Vagina (tissue), 2 donors: ENCODE measurements at regions not wholly inside any gene's neighbourhood (a gene's known extent, or its start where the extent isn't known, plus 50 kb on each side); places are given as distances from the start of the nearest gene placed in this dataset.

Experiments used
- CTCF ChIP-seq, 3 experiments: fragments of 450-650 bp in 2 of 3; fragments of 200-600 bp in 1 of 3; sonication (generic) in 1 of 3; IDR thresholded peaks; one replicate each; pipeline ENCODE4 v1.5.1; 2017 to 2019; ENCODE audit warnings: antibody characterized with exemption in 3 of 3, mild to moderate bottlenecking in 2 of 3, moderate library complexity in 2 of 3
- POLR2A ChIP-seq, 2 donors: fragments of 450-650 bp; IDR thresholded peaks; one replicate each; pipeline ENCODE4 v1.6.1; 2017; ENCODE audit warnings: antibody characterized with exemption in 2 of 2, mild to moderate bottlenecking in 2 of 2, moderate library complexity in 2 of 2
- POLR2AphosphoS5 ChIP-seq, 2 donors: sonication (generic); formaldehyde crosslinking; IDR thresholded peaks; one replicate each; pipeline ENCODE4 v1.9.0; 2017; ENCODE audit warnings: antibody characterized with exemption in 2 of 2, mild to moderate bottlenecking in 2 of 2, low read depth in 1 of 2; ENCODE audit not compliant: insufficient read depth in 1 of 2

GRCh38 chr2:105649534-105649933, 95.2 kb upstream of the NCK2 start:
- no peak for TF ChIP-seq POLR2AphosphoS5 (IDR thresholded peaks at IDR 0.05; ENCODE audit: insufficient read depth in 1 of 2, low read depth in 1 of 2)
- no peak for TF ChIP-seq CTCF (IDR thresholded peaks at IDR 0.05)
- no peak for TF ChIP-seq POLR2A (IDR thresholded peaks at IDR 0.05)
